ENCODE measurements at regions not wholly inside any gene's neighbourhood (a gene's known extent, or its start where the extent isn't known, plus 50 kb on each side); places are given as distances from the start of the nearest gene placed in this dataset.

DNA sequence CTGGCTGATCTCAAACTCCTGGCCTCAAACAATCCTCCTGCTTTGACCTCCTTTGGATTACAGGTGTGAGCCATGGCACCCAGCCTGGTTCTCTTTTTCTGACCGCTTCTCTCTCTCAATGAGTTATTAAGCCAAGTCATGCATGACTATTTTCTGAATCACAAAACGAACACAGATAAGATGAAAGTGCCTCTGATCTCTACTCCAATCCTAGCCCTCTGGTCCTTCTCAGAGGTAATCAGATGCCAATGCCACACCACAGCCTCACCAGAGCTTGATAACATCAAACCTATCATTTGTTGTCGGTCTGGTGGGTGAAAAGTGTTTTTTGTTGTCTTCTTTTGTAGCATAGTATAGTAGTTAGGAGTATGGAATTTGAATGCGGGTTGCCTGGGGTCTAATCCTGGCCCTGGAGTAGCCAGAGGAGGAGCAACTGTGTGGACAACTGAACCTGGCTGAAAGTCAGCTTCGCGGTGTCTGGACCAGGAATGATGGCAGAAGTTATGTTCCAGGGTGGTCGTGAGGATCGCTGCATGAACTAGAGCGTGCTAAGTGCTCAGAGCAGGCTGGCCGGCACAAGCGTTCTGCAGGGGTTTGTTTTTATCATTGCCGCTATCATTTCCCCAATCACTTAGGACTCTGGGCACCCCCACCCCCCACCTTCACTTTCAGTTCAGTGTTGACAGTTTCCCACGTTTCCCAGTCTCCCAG lies 77.9 kb downstream of the SPRING1 start:
- TF ChIP-seq CTCF (IDR thresholded peaks at IDR 0.05; ENCODE audit: low read depth, low read length) = no peak
- TF ChIP-seq, protein P1, sequence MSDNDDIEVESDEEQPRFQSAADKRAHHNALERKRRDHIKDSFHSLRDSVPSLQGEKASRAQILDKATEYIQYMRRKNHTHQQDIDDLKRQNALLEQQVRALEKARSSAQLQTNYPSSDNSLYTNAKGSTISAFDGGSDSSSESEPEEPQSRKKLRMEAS (IDR thresholded peaks at IDR 0.05; ENCODE audit: low read depth, low read length) = no peak
